Activated CD8-positive, alpha-beta memory T cell treated with anti-CD3 and anti-CD28 coated beads, Interleukin-2, amount 50 U/mL, for 24 hours (primary cell): ENCODE measurements at regions not wholly inside any gene's neighbourhood (a gene's known extent, or its start where the extent isn't known, plus 50 kb on each side); places are given as distances from the start of the nearest gene placed in this dataset.

ENCODE experiments used
- DNase-seq: peaks from one replicate; pipeline ENCODE4 v3.0.0-alpha.2; 2020; ENCODE audit errors: extremely low read depth

- no peak for DNase-seq
Observed at GRCh38 chr2:238654479-238655197, 193.2 kb upstream of the TWIST2 start.

DNA sequence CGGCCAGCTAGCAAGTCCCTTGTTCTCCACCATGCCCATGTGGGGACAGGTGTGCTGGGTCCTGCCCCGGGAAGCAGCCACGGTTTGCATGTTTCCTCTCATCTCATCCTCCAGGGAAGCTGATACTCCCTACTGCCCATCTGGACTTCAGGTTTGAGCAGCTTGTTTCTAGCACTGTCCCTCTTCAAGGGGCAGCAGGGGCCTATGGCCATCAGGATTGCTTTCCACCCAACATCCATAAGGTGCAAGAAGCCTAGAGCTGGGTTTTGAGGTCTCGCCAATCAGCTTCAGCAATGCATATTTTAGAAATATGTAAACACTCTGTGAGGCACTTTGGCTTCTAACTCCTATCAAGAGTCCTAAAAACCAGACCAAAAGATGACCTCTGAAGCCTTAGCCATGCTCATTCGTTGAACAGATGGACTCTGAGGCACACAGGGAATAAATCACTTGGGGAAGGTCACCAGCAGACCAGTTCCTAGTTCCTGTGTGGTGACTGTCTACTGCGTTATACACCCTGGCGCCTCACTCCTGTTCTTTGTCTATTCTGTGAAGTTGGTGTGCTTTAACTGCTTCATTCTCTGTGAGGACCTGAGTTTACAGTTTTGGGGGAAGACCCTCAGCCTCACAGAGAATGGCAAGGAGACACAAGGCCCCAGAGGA is 192.6 kb upstream of the TWIST2 start:
- no peak for DNase-seq

DNA sequence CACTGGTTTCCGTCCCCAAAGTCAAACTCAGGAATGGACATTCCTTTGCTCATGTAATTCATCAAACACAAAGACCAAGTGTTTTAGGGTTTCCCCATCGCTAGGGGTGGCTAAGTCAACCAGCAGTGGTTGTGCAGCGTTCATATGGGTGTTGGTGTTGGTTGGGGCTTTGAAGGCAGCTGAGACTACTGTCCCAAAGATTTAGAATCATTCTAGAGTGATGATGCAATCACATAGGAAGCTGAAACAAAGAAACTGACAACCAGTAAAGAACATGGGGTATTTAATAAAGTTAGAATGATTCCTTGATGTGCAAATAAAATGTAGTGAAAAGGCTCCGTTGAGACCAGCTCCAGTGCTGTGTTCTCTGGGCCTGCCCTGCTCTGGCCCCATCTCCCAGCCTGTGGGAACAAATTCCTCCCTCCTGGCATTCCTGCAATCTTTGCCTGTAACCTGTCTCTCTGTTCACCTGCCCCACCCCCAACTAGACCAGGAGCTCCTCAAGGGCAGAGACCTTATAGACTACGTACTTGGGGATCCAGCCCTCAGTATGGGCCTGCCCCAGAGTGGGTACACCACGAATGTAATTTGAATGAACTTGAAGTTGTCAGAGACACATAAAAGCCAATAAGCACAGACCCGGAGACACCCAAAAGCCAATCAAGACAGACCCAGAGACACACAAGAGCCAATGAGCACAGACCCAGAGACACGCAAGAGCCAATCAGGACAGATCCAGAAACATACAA is 191.7 kb upstream of the TWIST2 start:
- no peak for DNase-seq

GRCh38 chr2:238657132-238658053 is 190.5 kb upstream of the TWIST2 start:
- DNase-seq = no peak

DNA sequence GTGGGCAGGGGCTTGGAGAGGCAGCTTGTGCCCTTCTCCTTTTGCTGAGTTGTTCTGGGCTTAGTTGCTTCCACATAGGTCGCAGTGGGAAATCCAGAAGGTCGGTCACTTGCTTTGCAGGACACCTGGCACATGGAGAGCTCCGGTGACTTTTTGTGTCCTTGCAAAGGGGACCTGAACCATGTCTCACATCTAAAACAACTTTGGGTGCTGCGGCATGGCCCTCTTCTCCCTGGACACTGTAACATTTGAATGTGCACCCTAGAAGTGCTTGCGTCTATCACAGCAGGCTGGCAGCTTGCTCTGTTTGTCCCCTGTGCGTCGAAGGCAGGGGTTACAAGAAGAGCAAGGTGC is 189.9 kb upstream of the TWIST2 start:
- DNase-seq = no peak

DNA sequence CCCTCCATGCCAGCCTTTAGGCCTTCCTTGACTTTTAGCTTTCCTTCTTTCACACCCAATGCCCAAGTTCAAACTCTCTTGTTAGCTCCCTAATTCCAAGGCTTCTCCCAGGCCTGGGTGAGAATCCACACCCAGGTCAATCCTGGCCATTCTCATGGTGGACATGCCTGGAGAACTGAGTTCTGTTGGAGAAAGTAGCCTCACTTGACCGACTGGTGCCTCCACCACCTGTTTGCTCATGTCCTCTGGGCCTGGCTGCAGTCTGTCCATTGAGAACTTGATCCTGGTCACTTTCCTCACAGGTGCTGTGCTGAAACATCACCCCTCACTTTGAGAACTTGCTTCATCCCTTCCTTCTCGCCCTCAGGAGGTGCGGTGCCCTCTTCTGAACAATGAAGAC is 189.1 kb upstream of the TWIST2 start:
- DNase-seq = no peak

DNA sequence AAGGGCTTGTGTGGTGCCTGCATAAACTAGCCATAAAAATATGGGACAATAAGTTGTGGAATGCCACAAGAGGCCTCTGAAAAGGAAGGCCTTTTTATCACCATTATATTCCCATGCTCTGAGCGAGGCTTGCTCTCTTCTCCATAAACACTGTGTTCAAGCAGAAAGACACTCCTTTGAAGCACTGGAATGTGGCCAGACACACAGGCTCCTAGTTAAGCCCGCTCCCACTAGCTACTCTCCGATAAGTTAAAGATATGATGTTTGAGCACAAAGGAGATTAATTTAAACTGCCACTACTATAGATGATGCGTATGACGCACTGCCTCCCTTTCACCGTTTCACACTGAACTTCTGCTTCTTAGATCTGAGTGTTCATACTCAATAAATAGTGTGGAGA is 188.7 kb upstream of the TWIST2 start:
- DNase-seq = no peak

- DNase-seq = no peak
Observed at GRCh38 chr2:238663586-238663985, 184.3 kb upstream of the TWIST2 start.

GRCh38 chr2:238665919-238666318 is 182.0 kb upstream of the TWIST2 start:
- no peak for DNase-seq

DNA sequence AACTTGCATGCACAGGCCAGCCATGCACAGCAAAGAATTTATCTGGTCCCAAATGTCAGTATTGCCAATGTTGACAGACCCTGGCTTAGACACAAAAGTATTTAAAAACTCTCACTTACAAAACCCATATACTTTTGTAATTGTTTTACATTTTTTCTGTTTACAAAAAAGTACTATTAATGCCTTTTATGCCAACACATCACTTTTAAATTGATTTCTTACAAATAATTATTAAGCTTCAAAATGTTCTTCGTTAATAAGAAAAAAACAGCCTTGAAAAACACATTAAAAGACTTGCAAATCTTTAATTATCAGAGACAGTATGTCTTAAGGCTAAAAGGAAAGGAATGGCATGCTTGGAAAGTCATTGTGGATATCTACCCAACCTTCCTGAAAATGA is 181.3 kb upstream of the TWIST2 start:
- DNase-seq = no peak

GRCh38 chr2:238667008-238667407 is 180.9 kb upstream of the TWIST2 start:
- DNase-seq = no peak

GRCh38 chr2:238667639-238668038 is 180.2 kb upstream of the TWIST2 start:
- no peak for DNase-seq

GRCh38 chr2:238668426-238668825 is 179.5 kb upstream of the TWIST2 start:
- DNase-seq = no peak

GRCh38 chr2:238669046-238669445 is 178.8 kb upstream of the TWIST2 start:
- DNase-seq = no peak

DNA sequence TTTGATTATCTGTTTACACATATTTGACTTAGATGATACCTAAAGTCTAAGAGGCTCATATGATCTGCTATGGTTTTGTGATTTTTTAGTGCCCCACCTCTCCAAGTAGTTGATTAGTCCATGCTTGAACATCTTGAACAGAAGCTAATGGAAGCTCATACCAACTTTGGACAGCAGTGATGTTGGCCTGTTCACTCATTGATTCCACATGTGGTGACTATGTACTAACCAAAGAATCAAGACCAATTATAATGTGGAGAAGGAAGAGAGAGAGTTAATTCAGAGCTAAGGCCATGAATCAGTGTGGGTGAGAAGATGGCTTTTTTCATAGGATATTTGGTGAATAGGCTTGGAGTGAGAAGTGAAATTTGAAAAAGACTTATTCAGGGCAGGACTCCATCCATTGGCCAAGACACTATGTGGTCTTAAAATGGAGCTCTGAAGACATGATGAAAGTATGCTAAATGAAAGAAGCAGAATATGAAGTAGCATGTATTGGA is 178.3 kb upstream of the TWIST2 start:
- DNase-seq = no peak

DNA sequence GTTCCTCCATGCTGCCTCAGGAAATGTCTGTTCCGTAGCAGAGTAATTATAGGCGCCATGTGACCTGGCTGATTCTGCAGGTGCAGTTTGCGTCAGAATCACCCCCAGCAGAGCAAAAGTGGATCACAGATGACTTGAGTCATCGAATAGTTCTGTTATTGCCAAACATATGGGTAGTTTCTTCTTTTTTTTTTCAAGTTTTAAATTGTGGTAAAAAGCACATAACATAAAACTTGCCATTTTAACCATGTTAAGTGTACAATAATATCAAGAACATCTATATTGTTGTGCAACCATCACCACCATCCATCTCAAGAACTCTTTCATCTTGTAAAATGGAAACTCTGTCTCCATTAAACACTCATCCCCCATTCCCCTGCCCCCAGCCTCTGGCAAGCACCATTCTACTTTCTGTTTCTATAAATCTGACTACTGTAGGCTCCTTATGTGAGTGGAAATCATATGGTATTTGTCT is 177.7 kb upstream of the TWIST2 start:
- DNase-seq = no peak

- DNase-seq = no peak
Observed at GRCh38 chr2:238682536-238682935, 165.3 kb upstream of the TWIST2 start.

DNA sequence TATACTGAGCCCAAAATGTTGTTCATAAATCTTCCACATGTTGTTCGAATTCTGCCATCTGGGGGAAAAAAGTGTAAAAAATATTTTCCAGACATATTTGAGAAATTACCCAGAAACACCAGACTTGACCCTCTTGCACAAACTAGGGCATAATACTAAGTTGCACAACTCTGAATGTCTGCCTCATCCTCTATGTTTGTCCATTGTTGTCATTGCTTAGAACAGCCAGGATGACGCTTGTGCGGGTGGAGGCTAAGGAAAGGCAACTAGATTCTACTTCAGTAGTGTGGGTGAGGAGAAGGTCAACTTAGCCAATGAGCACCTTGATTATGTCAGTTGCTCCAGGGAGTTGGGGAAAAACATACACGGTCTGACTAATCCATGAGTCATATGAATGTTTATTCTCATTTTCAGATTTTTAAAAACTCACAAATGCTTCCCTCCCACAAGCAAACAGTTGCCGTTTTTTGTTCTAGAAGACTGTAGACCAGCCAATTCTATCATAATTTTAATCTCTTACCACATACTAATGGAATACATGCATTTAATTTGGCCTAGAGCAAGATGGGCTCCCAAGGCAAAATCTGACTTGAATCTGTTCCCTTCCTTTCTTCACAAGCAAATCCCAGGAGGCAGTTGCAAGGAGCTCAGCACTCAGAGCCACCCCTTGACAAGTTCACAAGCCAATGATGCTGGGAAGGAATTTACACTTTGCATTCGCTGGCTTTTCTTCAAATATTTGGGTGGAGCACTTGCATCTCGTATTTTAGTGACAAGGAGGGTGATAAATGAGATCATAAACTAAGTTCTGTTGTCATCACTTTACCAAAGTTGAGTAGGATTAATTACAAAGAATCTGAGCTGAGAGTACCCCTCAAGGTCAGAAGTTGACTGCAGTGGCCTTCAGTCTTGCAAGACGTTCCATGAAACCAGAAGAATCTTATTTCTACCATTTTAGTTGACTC is 163.2 kb upstream of the TWIST2 start:
- DNase-seq = no peak

GRCh38 chr2:238685327-238685709 is 162.6 kb upstream of the TWIST2 start:
- no peak for DNase-seq

DNA sequence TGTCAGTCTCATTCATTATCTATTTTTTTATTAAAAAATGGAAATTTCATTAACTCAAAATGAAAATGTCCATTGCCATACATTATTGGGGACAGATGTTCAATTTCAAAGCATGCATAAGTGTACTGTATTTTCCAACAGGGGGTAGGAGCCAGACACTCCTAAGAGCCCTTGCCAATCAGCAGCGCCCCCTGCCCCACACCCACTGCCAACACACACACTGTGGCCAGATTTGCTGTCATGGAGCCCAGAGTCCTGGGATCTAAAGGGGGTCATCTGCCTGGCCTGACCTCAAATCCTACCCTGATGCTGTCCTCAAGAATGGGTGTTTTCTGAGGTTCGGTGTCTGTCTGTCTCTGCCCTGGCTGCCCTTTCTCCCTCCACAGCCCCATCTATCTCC is 162.2 kb upstream of the TWIST2 start:
- no peak for DNase-seq

GRCh38 chr2:238686223-238686622 is 161.7 kb upstream of the TWIST2 start:
- no peak for DNase-seq
